ENCODE measurements at regions not wholly inside any gene's neighbourhood (a gene's known extent, or its start where the extent isn't known, plus 50 kb on each side); places are given as distances from the start of the nearest gene placed in this dataset.

- no peak overlapping the region for H2AFZ ChIP-seq
- no peak for ATAC-seq
- H3K27me3 ChIP-seq (ENCODE audit: insufficient read depth), result peaks cover 63% of the 10 kb centered on the region
- peaks cover 5% of the 10 kb centered on the region for H3K4me1 ChIP-seq (ENCODE audit: insufficient read depth)
- H3K9me3 Mint-ChIP-seq, result no peaks in the 10 kb centered on the region; the same call in 2 of the 3 replicates
- H3K9me2 ChIP-seq (ENCODE audit: insufficient read depth), result no peaks in the 10 kb centered on the region
- H3K36me3 ChIP-seq (ENCODE audit: insufficient read depth), result no peaks in the 10 kb centered on the region
- no peak overlapping the region for H3K27ac Mint-ChIP-seq
- TF ChIP-seq EZH2phosphoT487 (IDR thresholded peaks at IDR 0.05; ENCODE audit: unreplicated experiment), result no peak
- no peak for TF ChIP-seq POLR2AphosphoS5 (IDR thresholded peaks at IDR 0.05; ENCODE audit: low read depth)
- TF ChIP-seq CREB1 (CRISPR knock-in tag; IDR thresholded peaks at IDR 0.05; ENCODE audit: low read depth), result no peak
- no peak for TF ChIP-seq ZNF462 (CRISPR knock-in tag; IDR thresholded peaks at IDR 0.05)
- TF ChIP-seq CTCF (conservative IDR thresholded peaks at IDR 0.05; ENCODE audit: low read depth in 2 of 2), result no peak
- no peak for TF ChIP-seq ZNF331 (CRISPR knock-in tag; IDR thresholded peaks at IDR 0.05; ENCODE audit: low read depth)
- TF ChIP-seq ETS1 (IDR thresholded peaks at IDR 0.05), result no peak
- no peak for DNase-seq (ENCODE audit: low spot score)
- H3F3A ChIP-seq (replicated peaks; ENCODE audit: low read depth), result no peaks in the 10 kb centered on the region
- no peak overlapping the region for H3K4me2 ChIP-seq
- no peak overlapping the region for H3K4me3 ChIP-seq
- no peaks in the 10 kb centered on the region for H4K20me1 ChIP-seq (replicated peaks; ENCODE audit: insufficient read depth)
- no peaks in the 10 kb centered on the region for H3K79me2 ChIP-seq (replicated peaks; ENCODE audit: insufficient read depth)
- no peak overlapping the region for H3K27ac ChIP-seq (ENCODE audit: low read depth)
- peaks cover 32% of the 10 kb centered on the region for H3K27me3 Mint-ChIP-seq (ENCODE audit: insufficient read depth, low read depth, poor library complexity)
- peaks cover 3% of the 10 kb centered on the region; the same call in 2 of the 3 replicates for H3K4me1 Mint-ChIP-seq
- no peak overlapping the region for H3K4me3 Mint-ChIP-seq
- no peaks in the 10 kb centered on the region for H3K36me3 Mint-ChIP-seq (ENCODE audit: low read depth)
Observed at GRCh38 chr19:41518141-41518540, 57.8 kb upstream of the CEACAM21 start.
